Epithelial cell of esophagus (primary cell): ENCODE measurements at regions not wholly inside any gene's neighbourhood (a gene's known extent, or its start where the extent isn't known, plus 50 kb on each side); places are given as distances from the start of the nearest gene placed in this dataset.
"Not testable (repeated sequence)": the region's sequence is repeated elsewhere in the genome, so short reads cannot be mapped to it uniquely, and the experiment has no call there.

Experiments
- DNase-seq: peaks from one replicate; pipeline ENCODE4 v3.0.0; 2010; ENCODE audit warnings: low read depth
- H3K4me3 ChIP-seq: 2 replicates; pipeline ENCODE4 v1.5.1; 2011; ENCODE audit warnings: mild to moderate bottlenecking, low read length, control low read depth
- TF ChIP-seq, protein P1 (sequence below): IDR thresholded peaks from 2 replicates; pipeline ENCODE4 v1.5.1; 2011; ENCODE audit warnings: low read depth, mild to moderate bottlenecking, low read length, control low read depth, inconsistent platforms; ENCODE audit not compliant: insufficient read depth; ENCODE audit errors: missing control alignments

DNA sequence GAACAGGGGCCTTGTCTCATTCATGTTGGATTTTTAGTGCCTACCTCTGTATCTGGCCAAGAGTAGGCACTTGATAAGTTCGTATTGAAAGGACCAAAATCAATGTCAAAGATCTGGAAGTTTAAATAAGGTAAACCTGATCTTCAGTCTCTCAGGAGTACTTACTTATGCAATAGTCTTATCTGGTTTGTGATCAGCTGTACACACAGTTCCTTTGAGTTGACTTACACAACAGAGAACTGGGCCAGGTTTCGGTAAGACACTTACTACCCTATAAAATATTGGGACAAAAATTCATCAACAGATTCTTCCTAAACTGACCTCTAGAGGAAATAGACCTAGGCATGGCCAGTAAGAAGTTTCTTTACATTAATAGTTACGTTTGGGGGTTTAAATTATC, 113.6 kb upstream of the NXPH2 start:
- TF ChIP-seq, protein P1, sequence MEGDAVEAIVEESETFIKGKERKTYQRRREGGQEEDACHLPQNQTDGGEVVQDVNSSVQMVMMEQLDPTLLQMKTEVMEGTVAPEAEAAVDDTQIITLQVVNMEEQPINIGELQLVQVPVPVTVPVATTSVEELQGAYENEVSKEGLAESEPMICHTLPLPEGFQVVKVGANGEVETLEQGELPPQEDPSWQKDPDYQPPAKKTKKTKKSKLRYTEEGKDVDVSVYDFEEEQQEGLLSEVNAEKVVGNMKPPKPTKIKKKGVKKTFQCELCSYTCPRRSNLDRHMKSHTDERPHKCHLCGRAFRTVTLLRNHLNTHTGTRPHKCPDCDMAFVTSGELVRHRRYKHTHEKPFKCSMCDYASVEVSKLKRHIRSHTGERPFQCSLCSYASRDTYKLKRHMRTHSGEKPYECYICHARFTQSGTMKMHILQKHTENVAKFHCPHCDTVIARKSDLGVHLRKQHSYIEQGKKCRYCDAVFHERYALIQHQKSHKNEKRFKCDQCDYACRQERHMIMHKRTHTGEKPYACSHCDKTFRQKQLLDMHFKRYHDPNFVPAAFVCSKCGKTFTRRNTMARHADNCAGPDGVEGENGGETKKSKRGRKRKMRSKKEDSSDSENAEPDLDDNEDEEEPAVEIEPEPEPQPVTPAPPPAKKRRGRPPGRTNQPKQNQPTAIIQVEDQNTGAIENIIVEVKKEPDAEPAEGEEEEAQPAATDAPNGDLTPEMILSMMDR = no peak
- H3K4me3 ChIP-seq = no peak overlapping the region
- DNase-seq = peak; percentile 4

DNA sequence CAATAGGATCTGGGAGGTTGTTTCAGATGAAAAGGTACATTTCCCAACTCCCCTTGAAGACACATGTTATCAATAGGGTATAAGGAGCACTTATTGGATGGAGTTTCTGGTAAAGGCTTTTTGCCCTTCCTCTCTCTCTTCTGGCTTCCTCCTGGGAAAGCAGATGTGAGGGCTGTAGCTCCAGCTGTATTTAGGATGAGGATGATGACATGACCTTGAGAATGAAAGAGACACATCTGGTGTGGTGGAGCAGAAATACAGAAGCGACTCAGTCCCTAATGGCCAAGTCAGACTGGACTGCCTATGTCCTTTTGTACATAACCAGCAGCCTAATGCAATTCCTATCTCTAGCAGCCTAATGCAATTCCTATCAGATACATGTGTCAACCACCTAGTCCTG, 100.9 kb upstream of the NXPH2 start:
- no peak for DNase-seq
- no peak overlapping the region for H3K4me3 ChIP-seq
- TF ChIP-seq, protein P1 = no peak

DNA sequence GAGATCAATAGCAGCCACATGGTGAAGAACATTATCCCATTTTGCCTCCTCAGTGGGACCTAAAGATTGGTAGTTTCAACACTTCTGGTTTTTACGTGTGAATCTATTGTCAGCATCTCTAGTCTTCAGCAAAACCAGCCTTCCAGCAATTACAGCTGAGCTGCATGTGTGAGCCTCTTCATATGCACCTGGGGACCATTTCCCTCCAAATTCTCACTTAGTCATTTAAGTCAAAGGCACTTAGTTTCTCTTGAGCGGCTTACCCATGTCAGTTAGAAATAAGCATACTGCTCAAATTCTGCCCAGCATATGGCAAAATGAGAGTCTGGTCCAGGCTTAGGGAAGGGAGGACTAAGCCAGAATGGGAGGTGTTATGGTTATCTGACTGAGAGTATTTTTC, 99.7 kb upstream of the NXPH2 start:
- no peak for DNase-seq
- TF ChIP-seq, protein P1 = no peak

DNA sequence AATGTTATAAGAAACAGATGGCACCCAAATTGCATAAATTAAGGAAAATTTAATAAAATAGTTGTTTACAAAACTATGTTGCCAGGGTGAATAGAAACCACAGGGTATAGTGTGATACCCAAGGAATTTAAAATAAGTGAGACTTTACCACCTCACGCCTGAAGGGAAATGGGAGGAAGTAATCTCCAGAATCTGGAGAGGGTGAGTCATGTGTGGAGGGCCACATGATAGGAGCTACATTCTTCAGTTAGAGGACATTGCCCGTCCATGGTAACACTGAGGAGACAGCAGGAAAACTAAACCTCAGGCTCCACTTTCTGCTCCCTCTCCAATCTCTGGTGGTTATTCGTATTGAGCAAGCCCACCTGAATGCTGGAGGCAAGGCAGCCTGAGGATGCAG, 97.2 kb upstream of the NXPH2 start:
- DNase-seq = peak; percentile 13

More for the DNA sequence above, 99.7 kb upstream of the NXPH2 start:
- H3K4me3 ChIP-seq = no peak overlapping the region

DNA sequence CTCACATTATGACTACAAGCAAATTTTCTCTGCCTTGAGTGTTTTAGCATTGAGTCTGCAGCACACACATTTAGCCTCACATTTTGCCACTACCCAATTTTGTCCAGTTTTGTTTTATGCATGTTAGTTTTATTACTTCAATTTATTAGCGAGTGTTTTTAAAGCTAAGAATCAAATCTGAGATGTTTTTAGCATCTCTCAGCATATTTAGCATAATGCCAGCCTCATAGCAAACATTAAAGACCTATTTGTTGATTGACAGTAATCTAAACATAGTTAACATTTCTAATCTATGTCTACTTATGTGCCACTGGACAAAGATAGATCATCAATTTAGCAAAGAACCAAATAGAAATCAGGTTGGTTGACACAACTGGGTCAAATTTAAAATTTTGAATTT, 94.1 kb upstream of the NXPH2 start:
- TF ChIP-seq, protein P1 = no peak
- no peak for DNase-seq
- H3K4me3 ChIP-seq = no peak overlapping the region

More for the DNA sequence above, 97.2 kb upstream of the NXPH2 start:
- TF ChIP-seq, protein P1 = no peak
- no peak overlapping the region for H3K4me3 ChIP-seq

DNA sequence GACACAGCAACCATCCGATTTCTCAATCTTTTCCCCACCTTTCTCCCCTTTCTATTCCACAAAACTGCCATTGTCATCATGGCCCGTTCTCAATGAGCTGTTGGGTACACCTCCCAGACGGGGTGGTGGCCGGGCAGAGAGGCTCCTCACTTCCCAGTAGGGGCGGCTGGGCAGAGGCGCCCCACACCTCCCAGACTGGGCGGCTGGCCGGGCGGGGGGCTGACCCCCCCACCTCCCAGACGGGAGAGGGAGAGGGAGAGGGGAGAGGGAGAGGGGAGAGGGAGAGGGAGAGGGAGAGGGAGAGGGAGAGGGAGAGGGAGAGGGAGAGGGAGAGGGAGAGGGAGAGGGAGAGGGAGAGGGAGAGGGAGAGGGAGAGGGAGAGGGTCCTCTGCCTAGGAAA, 91.9 kb upstream of the NXPH2 start:
- not testable (repeated sequence) for H3K4me3 ChIP-seq, DNase-seq

DNA sequence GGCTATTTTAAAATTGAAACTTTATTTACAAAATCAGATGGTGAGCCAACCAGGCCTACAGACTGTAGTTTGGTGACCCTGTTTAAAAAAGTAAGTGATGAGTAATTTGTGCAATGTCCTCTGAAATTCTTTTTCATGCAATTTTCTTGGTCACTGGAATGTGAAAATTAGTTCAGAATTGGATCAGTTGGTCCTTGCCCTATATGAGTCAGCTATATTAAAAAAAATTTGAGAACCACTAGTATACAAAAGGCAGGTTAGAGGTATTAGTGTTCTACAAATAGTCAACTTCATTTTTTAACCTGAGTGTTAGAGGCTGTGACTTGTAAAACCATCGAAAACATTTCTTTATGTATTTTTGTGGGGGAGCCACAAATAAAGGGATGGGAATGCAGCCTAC, 91.1 kb upstream of the NXPH2 start:
- H3K4me3 ChIP-seq = no peak overlapping the region
- TF ChIP-seq, protein P1 = no peak
- DNase-seq = no peak

DNA sequence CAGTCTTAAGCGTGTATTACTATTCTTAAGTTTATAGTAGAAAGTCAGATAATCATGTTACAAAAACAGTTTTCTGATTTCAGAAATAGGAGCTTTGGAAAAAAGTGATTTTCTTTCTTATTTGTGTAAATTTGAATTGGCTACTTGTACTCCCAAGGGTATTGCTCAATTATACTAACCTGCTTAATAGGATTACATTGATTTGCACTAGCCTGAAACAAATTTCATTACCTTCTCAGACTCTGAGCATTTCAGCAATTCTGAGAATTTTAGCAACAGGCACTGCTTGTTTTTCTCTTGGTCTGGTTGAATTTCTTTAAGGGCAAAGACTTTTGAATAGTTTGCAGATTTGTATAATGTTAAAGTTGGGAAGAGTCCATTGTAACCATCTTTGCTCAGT, 87.2 kb upstream of the NXPH2 start:
- H3K4me3 ChIP-seq = no peak overlapping the region
- TF ChIP-seq, protein P1 = no peak
- no peak for DNase-seq
